ENCODE measurements at regions not wholly inside any gene's neighbourhood (a gene's known extent, or its start where the extent isn't known, plus 50 kb on each side); places are given as distances from the start of the nearest gene placed in this dataset.

- TF ChIP-seq CTCF (IDR thresholded peaks at IDR 0.05) (no peak), POLR2A (IDR thresholded peaks at IDR 0.05) (no peak)
Measured at GRCh38 chr15:93243573-93243972, 154.6 kb upstream of the RGMA start.
